H9 (cell line): ENCODE measurements at regions not wholly inside any gene's neighbourhood (a gene's known extent, or its start where the extent isn't known, plus 50 kb on each side); places are given as distances from the start of the nearest gene placed in this dataset.

Experiments used
- DNase-seq: peaks from one replicate; pipeline ENCODE4 v3.0.0-alpha.2; 2017
- H2AFZ ChIP-seq: one replicate; pipeline ENCODE4 v1.6.1; 2013; ENCODE audit warnings: mild to moderate bottlenecking, low read length, control low read depth, moderate library complexity
- H2AK5ac ChIP-seq: 2 replicates; pipeline ENCODE4 v1.6.1; 2013; ENCODE audit warnings: low read length, control low read depth, mixed read lengths; ENCODE audit not compliant: insufficient read length
- H2BK120ac ChIP-seq: one replicate; pipeline ENCODE4 v1.6.1; 2013; ENCODE audit warnings: low read depth, mild to moderate bottlenecking, low read length, control low read depth, inconsistent platforms; ENCODE audit not compliant: poor library complexity, severe bottlenecking
- H2BK12ac ChIP-seq: 2 replicates; pipeline ENCODE4 v1.6.1; 2013; ENCODE audit warnings: low read length, control low read depth, mixed read lengths, low read depth; ENCODE audit not compliant: insufficient read length
- H2BK15ac ChIP-seq: 2 replicates; pipeline ENCODE4 v1.6.1; 2013; ENCODE audit warnings: low read depth, low read length, control low read depth
- H2BK20ac ChIP-seq: one replicate; pipeline ENCODE4 v1.6.1; 2013; ENCODE audit warnings: low read depth, mild to moderate bottlenecking, low read length, control low read depth, inconsistent platforms; ENCODE audit not compliant: poor library complexity, severe bottlenecking
- H2BK5ac ChIP-seq: 2 replicates; pipeline ENCODE4 v1.6.1; 2013; ENCODE audit warnings: low read length, control low read depth, mixed read lengths; ENCODE audit not compliant: insufficient read length
- H3K14ac ChIP-seq: 2 replicates; pipeline ENCODE4 v1.6.1; 2013; ENCODE audit warnings: low read length, control low read depth; ENCODE audit not compliant: insufficient read depth
- H3K18ac ChIP-seq: 2 replicates; pipeline ENCODE4 v1.6.1; 2013; ENCODE audit warnings: low read depth, mild to moderate bottlenecking, mixed read lengths, low read length, control low read depth; ENCODE audit not compliant: insufficient read length
- H3K23ac ChIP-seq: 2 replicates; pipeline ENCODE4 v1.6.1; 2013; ENCODE audit warnings: low read length, control low read depth, mixed read lengths, low read depth; ENCODE audit not compliant: insufficient read length
- H3K23me2 ChIP-seq: 2 replicates; pipeline ENCODE4 v1.6.1; 2013; ENCODE audit warnings: low read depth, mild to moderate bottlenecking, mixed read lengths, low read length, control low read depth; ENCODE audit not compliant: insufficient read length, poor library complexity, severe bottlenecking
- H3K27ac ChIP-seq: 2 replicates; pipeline ENCODE4 v1.5.1; 2013; ENCODE audit warnings: low read length, control low read depth, mixed read lengths, low read depth; ENCODE audit not compliant: insufficient read length
- H3K27me3 ChIP-seq: 2 replicates; pipeline ENCODE4 v1.6.1; 2013; ENCODE audit warnings: low read length, control low read depth, inconsistent platforms; ENCODE audit not compliant: insufficient read depth
- H3K4ac ChIP-seq: 2 replicates; pipeline ENCODE4 v1.6.1; 2013; ENCODE audit warnings: low read depth, mild to moderate bottlenecking, control low read depth, inconsistent platforms, low read length, moderate library complexity
- H3K4me1 ChIP-seq: 2 replicates; pipeline ENCODE4 v1.6.1; 2013; ENCODE audit warnings: low read length, control low read depth, inconsistent platforms; ENCODE audit not compliant: insufficient read depth
- H3K4me2 ChIP-seq: 2 replicates; pipeline ENCODE4 v1.6.1; 2013; ENCODE audit warnings: low read length, control low read depth, mixed read lengths; ENCODE audit not compliant: insufficient read length, insufficient read depth
- H3K56ac ChIP-seq: 2 replicates; pipeline ENCODE4 v1.6.1; 2013; ENCODE audit warnings: low read depth, mild to moderate bottlenecking, mixed read lengths, low read length, control low read depth; ENCODE audit not compliant: insufficient read length
- H3K79me1 ChIP-seq: 2 replicates; pipeline ENCODE4 v1.6.1; 2013; ENCODE audit warnings: low read depth, mild to moderate bottlenecking, moderate library complexity, low read length, control low read depth, inconsistent platforms; ENCODE audit not compliant: insufficient read depth, poor library complexity, severe bottlenecking
- H3K79me2 ChIP-seq: 2 replicates; pipeline ENCODE4 v1.6.1; 2013; ENCODE audit warnings: low read length, control low read depth, inconsistent platforms; ENCODE audit not compliant: insufficient read depth
- H3K9ac ChIP-seq: 2 replicates; pipeline ENCODE4 v1.6.1; 2013; ENCODE audit warnings: low read length, control low read depth, mixed read lengths; ENCODE audit not compliant: insufficient read length; ENCODE audit errors: extremely low read depth
- H3K9me3 ChIP-seq: one replicate; pipeline ENCODE4 v1.6.1; 2013; ENCODE audit warnings: low read depth, low read length, inconsistent platforms; ENCODE audit not compliant: control insufficient read depth
- H3T11ph ChIP-seq: one replicate; pipeline ENCODE4 v1.6.1; 2013; ENCODE audit warnings: mild to moderate bottlenecking, low read length, control low read depth, inconsistent platforms
- H4K20me1 ChIP-seq: one replicate; pipeline ENCODE4 v1.6.1; 2013; ENCODE audit not compliant: control insufficient read depth, insufficient read length, insufficient read depth
- H4K5ac ChIP-seq: 2 replicates; pipeline ENCODE4 v1.6.1; 2013; ENCODE audit warnings: low read depth, mild to moderate bottlenecking, mixed read lengths, low read length, control low read depth; ENCODE audit not compliant: insufficient read length
- H4K8ac ChIP-seq: replicated peaks from 2 replicates; pipeline ENCODE4 v1.6.1; 2013; ENCODE audit warnings: low read length, control low read depth, mixed read lengths, low read depth; ENCODE audit not compliant: insufficient read length
- H4K91ac ChIP-seq: 2 replicates; pipeline ENCODE4 v1.6.1; 2013; ENCODE audit warnings: low read depth, mild to moderate bottlenecking, moderate library complexity, mixed read lengths, low read length, control low read depth; ENCODE audit not compliant: insufficient read length
- H3K27ac Mint-ChIP-seq, 3 experiments: 2 replicates in 2 of 3; 3 replicates in 1 of 3; pipeline ENCODE4 v1.8.0; 2020 to 2021; ENCODE audit warnings: mixed read lengths in 3 of 3, mild to moderate bottlenecking in 1 of 3, moderate library complexity in 1 of 3
- H3K27me3 Mint-ChIP-seq: 2 replicates; pipeline ENCODE4 v1.8.0; 2021; ENCODE audit warnings: low read depth, mild to moderate bottlenecking, moderate library complexity, mixed read lengths
- H3K36me3 Mint-ChIP-seq, 3 experiments: 2 replicates in 2 of 3; 3 replicates in 1 of 3; pipeline ENCODE4 v1.8.0; 2020 to 2021; ENCODE audit warnings: low read depth in 3 of 3, mixed read lengths in 3 of 3; ENCODE audit not compliant: insufficient read depth in 1 of 3
- H3K4me1 Mint-ChIP-seq, 2 experiments: 2 replicates each; pipeline ENCODE4 v1.8.0; 2020; ENCODE audit warnings: mixed read lengths in 2 of 2
- H3K4me3 Mint-ChIP-seq, 2 experiments: 2 replicates in 1 of 2; 3 replicates in 1 of 2; pipeline ENCODE4 v1.8.0; 2020 to 2021; ENCODE audit warnings: mild to moderate bottlenecking in 2 of 2, mixed read lengths in 2 of 2, moderate library complexity in 1 of 2
- H3K9me3 Mint-ChIP-seq, 2 experiments: 2 replicates in 1 of 2; 3 replicates in 1 of 2; pipeline ENCODE4 v1.8.0; 2020; ENCODE audit warnings: mild to moderate bottlenecking in 2 of 2, mixed read lengths in 2 of 2, moderate library complexity in 1 of 2
- CTCF ChIP-seq: fragments of 200-600 bp; sonication (generic); conservative IDR thresholded peaks from 3 replicates; pipeline ENCODE4 v1.8.0; 2021; ENCODE audit warnings: antibody characterized with exemption, mild to moderate bottlenecking
- WGBS: extraction: QIAGEN DNeasy Blood & Tissue Kit; methylation state at CpG from one replicate; pipeline ENCODE4 v1.1.7; 2013; ENCODE audit warnings: missing lambda C conversion rate, low lambda C conversion rate, mixed read lengths; ENCODE audit not compliant: insufficient read length; ENCODE audit errors: extremely low coverage; 5-methylcytosine and 5-hydroxymethylcytosine counted together

DNA sequence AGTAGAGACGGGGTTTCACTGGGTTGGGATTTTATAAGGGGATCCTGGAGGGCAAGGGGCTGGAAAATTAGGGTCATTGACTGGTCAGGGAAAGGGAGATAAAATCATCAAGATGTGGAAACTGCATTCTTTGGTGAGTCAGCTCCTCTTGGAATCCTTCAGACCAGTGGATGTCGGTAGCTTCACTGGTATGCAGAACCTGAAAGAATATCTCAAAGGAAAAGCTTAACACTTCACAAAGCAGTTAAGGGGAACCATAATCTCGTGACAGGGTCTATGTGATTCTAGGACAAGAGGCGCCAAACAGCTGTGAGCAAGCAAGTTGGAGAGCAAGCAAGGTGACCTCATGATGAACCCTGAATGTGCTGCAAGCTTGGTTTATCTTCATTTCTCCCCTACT, 634.7 kb upstream of the AUTS2 start:
- no peak overlapping the region for H3K9ac ChIP-seq
- Mint-ChIP-seq H3K4me3 (no peak overlapping the region), H3K36me3 (0 out of 7 replicates have a peak, but pooled peaks cover 0 to 2% (median 0%) of the 10 kb centered on the region in 3 experiments), H3K4me1 (peaks cover 3 to 7% of the 10 kb centered on the region in 2 experiments; a peak in 2 of 4 replicates), H3K27me3 (no peaks in the 10 kb centered on the region; the same call in 1 of the 2 replicates), H3K27ac (no peak overlapping the region), H3K9me3 (0 out of 5 replicates have a peak, but pooled peaks cover 0 to 4% of the 10 kb centered on the region in 2 experiments)
- no peak overlapping the region for H3K23ac ChIP-seq
- no peak overlapping the region for H2AK5ac ChIP-seq
- H3K9me3 ChIP-seq, result no peaks in the 10 kb centered on the region
- H3K18ac ChIP-seq, result no peak overlapping the region
- no peaks in the 10 kb centered on the region for H3K79me2 ChIP-seq
- H3K27me3 ChIP-seq, result no peaks in the 10 kb centered on the region
- no peaks in the 10 kb centered on the region for H4K20me1 ChIP-seq
- no peak overlapping the region for H2BK12ac ChIP-seq
- no peak overlapping the region for H3K56ac ChIP-seq
- H2BK5ac ChIP-seq, result no peak overlapping the region
- H3K23me2 ChIP-seq, result no peaks in the 10 kb centered on the region
- no CpG with 5 or more reads among the region's 4 CpGs for WGBS
- H3K4me1 ChIP-seq, result no peaks in the 10 kb centered on the region
- no peak for TF ChIP-seq CTCF
- no peak overlapping the region for H2AFZ ChIP-seq
- no peak overlapping the region for H3K27ac ChIP-seq
- H2BK15ac ChIP-seq, result no peak overlapping the region
- H4K8ac ChIP-seq, result no peak overlapping the region
- H4K5ac ChIP-seq, result no peak overlapping the region
- H3K4ac ChIP-seq, result no peak overlapping the region
- H3K4me2 ChIP-seq, result no peak overlapping the region
- no peak overlapping the region for H3K14ac ChIP-seq
- no peak for DNase-seq
- H2BK20ac ChIP-seq, result no peak overlapping the region
- no peak overlapping the region for H4K91ac ChIP-seq
- no peaks in the 10 kb centered on the region for H3K79me1 ChIP-seq
- H3T11ph ChIP-seq, result no peak overlapping the region
- H2BK120ac ChIP-seq, result no peak overlapping the region
